ENCODE measurements at regions not wholly inside any gene's neighbourhood (a gene's known extent, or its start where the extent isn't known, plus 50 kb on each side); places are given as distances from the start of the nearest gene placed in this dataset.

- TF ChIP-seq, protein P1, sequence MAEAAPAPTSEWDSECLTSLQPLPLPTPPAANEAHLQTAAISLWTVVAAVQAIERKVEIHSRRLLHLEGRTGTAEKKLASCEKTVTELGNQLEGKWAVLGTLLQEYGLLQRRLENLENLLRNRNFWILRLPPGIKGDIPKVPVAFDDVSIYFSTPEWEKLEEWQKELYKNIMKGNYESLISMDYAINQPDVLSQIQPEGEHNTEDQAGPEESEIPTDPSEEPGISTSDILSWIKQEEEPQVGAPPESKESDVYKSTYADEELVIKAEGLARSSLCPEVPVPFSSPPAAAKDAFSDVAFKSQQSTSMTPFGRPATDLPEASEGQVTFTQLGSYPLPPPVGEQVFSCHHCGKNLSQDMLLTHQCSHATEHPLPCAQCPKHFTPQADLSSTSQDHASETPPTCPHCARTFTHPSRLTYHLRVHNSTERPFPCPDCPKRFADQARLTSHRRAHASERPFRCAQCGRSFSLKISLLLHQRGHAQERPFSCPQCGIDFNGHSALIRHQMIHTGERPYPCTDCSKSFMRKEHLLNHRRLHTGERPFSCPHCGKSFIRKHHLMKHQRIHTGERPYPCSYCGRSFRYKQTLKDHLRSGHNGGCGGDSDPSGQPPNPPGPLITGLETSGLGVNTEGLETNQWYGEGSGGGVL (tag by site-specific recombination; IDR thresholded peaks at IDR 0.05), result no peak
- TF ChIP-seq, protein P2, sequence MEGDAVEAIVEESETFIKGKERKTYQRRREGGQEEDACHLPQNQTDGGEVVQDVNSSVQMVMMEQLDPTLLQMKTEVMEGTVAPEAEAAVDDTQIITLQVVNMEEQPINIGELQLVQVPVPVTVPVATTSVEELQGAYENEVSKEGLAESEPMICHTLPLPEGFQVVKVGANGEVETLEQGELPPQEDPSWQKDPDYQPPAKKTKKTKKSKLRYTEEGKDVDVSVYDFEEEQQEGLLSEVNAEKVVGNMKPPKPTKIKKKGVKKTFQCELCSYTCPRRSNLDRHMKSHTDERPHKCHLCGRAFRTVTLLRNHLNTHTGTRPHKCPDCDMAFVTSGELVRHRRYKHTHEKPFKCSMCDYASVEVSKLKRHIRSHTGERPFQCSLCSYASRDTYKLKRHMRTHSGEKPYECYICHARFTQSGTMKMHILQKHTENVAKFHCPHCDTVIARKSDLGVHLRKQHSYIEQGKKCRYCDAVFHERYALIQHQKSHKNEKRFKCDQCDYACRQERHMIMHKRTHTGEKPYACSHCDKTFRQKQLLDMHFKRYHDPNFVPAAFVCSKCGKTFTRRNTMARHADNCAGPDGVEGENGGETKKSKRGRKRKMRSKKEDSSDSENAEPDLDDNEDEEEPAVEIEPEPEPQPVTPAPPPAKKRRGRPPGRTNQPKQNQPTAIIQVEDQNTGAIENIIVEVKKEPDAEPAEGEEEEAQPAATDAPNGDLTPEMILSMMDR (tag by site-specific recombination; IDR thresholded peaks at IDR 0.05), result no peak
- TF ChIP-seq TSHZ1 (tag by site-specific recombination; IDR thresholded peaks at IDR 0.05; ENCODE audit: borderline replicate concordance), result no peak
- TF ChIP-seq ZNF639 (tag by site-specific recombination; IDR thresholded peaks at IDR 0.05), result no peak
- no peak for TF ChIP-seq ZBTB17 (tag by site-specific recombination; IDR thresholded peaks at IDR 0.05)
- TF ChIP-seq ZNF10 (tag by site-specific recombination; IDR thresholded peaks at IDR 0.05), result no peak
- no peak for TF ChIP-seq ZNF473 (tag by site-specific recombination; IDR thresholded peaks at IDR 0.05)
- no peak for TF ChIP-seq ZNF24 (tag by site-specific recombination; IDR thresholded peaks at IDR 0.05)
- TF ChIP-seq, protein P3, sequence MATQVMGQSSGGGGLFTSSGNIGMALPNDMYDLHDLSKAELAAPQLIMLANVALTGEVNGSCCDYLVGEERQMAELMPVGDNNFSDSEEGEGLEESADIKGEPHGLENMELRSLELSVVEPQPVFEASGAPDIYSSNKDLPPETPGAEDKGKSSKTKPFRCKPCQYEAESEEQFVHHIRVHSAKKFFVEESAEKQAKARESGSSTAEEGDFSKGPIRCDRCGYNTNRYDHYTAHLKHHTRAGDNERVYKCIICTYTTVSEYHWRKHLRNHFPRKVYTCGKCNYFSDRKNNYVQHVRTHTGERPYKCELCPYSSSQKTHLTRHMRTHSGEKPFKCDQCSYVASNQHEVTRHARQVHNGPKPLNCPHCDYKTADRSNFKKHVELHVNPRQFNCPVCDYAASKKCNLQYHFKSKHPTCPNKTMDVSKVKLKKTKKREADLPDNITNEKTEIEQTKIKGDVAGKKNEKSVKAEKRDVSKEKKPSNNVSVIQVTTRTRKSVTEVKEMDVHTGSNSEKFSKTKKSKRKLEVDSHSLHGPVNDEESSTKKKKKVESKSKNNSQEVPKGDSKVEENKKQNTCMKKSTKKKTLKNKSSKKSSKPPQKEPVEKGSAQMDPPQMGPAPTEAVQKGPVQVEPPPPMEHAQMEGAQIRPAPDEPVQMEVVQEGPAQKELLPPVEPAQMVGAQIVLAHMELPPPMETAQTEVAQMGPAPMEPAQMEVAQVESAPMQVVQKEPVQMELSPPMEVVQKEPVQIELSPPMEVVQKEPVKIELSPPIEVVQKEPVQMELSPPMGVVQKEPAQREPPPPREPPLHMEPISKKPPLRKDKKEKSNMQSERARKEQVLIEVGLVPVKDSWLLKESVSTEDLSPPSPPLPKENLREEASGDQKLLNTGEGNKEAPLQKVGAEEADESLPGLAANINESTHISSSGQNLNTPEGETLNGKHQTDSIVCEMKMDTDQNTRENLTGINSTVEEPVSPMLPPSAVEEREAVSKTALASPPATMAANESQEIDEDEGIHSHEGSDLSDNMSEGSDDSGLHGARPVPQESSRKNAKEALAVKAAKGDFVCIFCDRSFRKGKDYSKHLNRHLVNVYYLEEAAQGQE (tag by site-specific recombination; IDR thresholded peaks at IDR 0.05), result no peak
- no peak for TF ChIP-seq YY1 (tag by site-specific recombination; IDR thresholded peaks at IDR 0.05)
- TF ChIP-seq TCF7L2 (IDR thresholded peaks at IDR 0.05; ENCODE audit: borderline replicate concordance, low read depth, low read length), result no peak
- no peak for TF ChIP-seq SETDB1 (IDR thresholded peaks at IDR 0.05; ENCODE audit: insufficient read length, low read length)
- TF ChIP-seq ZNF423 (tag by site-specific recombination; IDR thresholded peaks at IDR 0.05), result no peak
- no peak for TF ChIP-seq ZNF404 (tag by site-specific recombination; IDR thresholded peaks at IDR 0.05)
Observed at GRCh38 chr9:95649801-95650213, 133.0 kb upstream of the PTCH1 start.
